OCI-LY7 (cell line): ENCODE measurements at regions not wholly inside any gene's neighbourhood (a gene's known extent, or its start where the extent isn't known, plus 50 kb on each side); places are given as distances from the start of the nearest gene placed in this dataset.

Experiments used
- CTCF ChIP-seq: fragments of 200-600 bp; sonication (generic); conservative IDR thresholded peaks from 2 replicates; pipeline ENCODE4 v1.5.1; 2014; ENCODE audit warnings: mild to moderate bottlenecking, antibody characterized with exemption, low read length, moderate library complexity, mixed read lengths
- EZH2phosphoT487 ChIP-seq: fragments of 200-600 bp; sonication (generic); IDR thresholded peaks from 2 replicates; pipeline ENCODE4 v1.6.1; 2018; ENCODE audit warnings: low read depth, borderline replicate concordance, mild to moderate bottlenecking, mixed run types, antibody characterized with exemption, low read length, moderate library complexity, mixed read lengths

GRCh38 chr10:31152421-31153135 lies 120.9 kb upstream of the ZNF438 start:
- TF ChIP-seq EZH2phosphoT487, result no peak
- TF ChIP-seq CTCF, result no peak
